Neural progenitor cell (in vitro differentiated cells): ENCODE measurements at regions not wholly inside any gene's neighbourhood (a gene's known extent, or its start where the extent isn't known, plus 50 kb on each side); places are given as distances from the start of the nearest gene placed in this dataset.

ENCODE experiments used
- DNase-seq: peaks from one replicate; pipeline ENCODE4 v3.0.0-alpha.2; 2016; ENCODE audit warnings: low spot score
- H2AFZ ChIP-seq: fragments of 200-600 bp; sonication (generic); replicated peaks from 2 replicates; pipeline ENCODE4 v1.6.1; 2016; ENCODE audit warnings: antibody characterized with exemption
- H3F3A ChIP-seq: fragments of 200-600 bp; sonication (generic); 2 replicates; pipeline ENCODE4 v1.6.1; 2016; ENCODE audit warnings: antibody characterized with exemption, low read depth
- H3K27ac ChIP-seq: fragments of 200-600 bp; sonication (generic); 2 replicates; pipeline ENCODE4 v1.5.1; 2016; ENCODE audit warnings: mild to moderate bottlenecking
- H3K27me3 ChIP-seq: fragments of 200-600 bp; sonication (generic); 2 replicates; pipeline ENCODE4 v1.6.1; 2016; ENCODE audit warnings: mild to moderate bottlenecking, moderate library complexity
- H3K36me3 ChIP-seq: fragments of 200-600 bp; sonication (generic); 2 replicates; pipeline ENCODE4 v1.5.1; 2016
- H3K4me1 ChIP-seq: fragments of 200-600 bp; sonication (generic); 2 replicates; pipeline ENCODE4 v1.6.1; 2016; ENCODE audit warnings: mixed run types
- H3K4me2 ChIP-seq: fragments of 200-600 bp; sonication (generic); 2 replicates; pipeline ENCODE4 v1.6.1; 2016
- H3K4me3 ChIP-seq: fragments of 200-600 bp; sonication (generic); 2 replicates; pipeline ENCODE4 v1.5.1; 2016
- H3K79me2 ChIP-seq: fragments of 200-600 bp; sonication (generic); 2 replicates; pipeline ENCODE4 v1.6.1; 2016; ENCODE audit warnings: low read depth
- H3K9ac ChIP-seq: fragments of 200-600 bp; sonication (generic); 2 replicates; pipeline ENCODE4 v1.6.1; 2016
- H3K9me3 ChIP-seq: fragments of 200-600 bp; sonication (generic); 2 replicates; pipeline ENCODE4 v1.5.1; 2016; ENCODE audit warnings: low read depth
- H4K20me1 ChIP-seq: fragments of 200-600 bp; sonication (generic); 2 replicates; pipeline ENCODE4 v1.6.1; 2016; ENCODE audit warnings: low read depth
- H3K27ac Mint-ChIP-seq: 3 replicates; pipeline ENCODE4 v1.8.0; 2021; ENCODE audit warnings: mixed read lengths
- H3K27me3 Mint-ChIP-seq: 2 replicates; pipeline ENCODE4 v1.8.0; 2022; ENCODE audit warnings: low read depth, mild to moderate bottlenecking, inconsistent platforms, moderate library complexity, mixed read lengths; ENCODE audit not compliant: insufficient read depth
- H3K36me3 Mint-ChIP-seq: 3 replicates; pipeline ENCODE4 v1.8.0; 2021; ENCODE audit warnings: mixed read lengths
- H3K4me1 Mint-ChIP-seq: 3 replicates; pipeline ENCODE4 v1.8.0; 2021; ENCODE audit warnings: mixed read lengths
- H3K4me3 Mint-ChIP-seq: 3 replicates; pipeline ENCODE4 v1.8.0; 2021; ENCODE audit warnings: mild to moderate bottlenecking, moderate library complexity, mixed read lengths
- H3K9me3 Mint-ChIP-seq: 3 replicates; pipeline ENCODE4 v1.8.0; 2020; ENCODE audit warnings: mixed read lengths
- EZH2 ChIP-seq: fragments of 200-600 bp; sonication (generic); IDR thresholded peaks from 2 replicates; pipeline ENCODE4 v1.6.1; 2017; ENCODE audit warnings: antibody characterized with exemption, mild to moderate bottlenecking, moderate library complexity
- EZH2phosphoT487 ChIP-seq: fragments of 200-600 bp; sonication (generic); IDR thresholded peaks from 2 replicates; pipeline ENCODE4 v1.6.1; 2017; ENCODE audit warnings: antibody characterized with exemption
- TF ChIP-seq, protein P1 (sequence below): fragments of 200-600 bp; sonication (generic); IDR thresholded peaks from 2 replicates; pipeline ENCODE4 v1.5.1; 2017; ENCODE audit warnings: antibody characterized with exemption, mild to moderate bottlenecking

DNA sequence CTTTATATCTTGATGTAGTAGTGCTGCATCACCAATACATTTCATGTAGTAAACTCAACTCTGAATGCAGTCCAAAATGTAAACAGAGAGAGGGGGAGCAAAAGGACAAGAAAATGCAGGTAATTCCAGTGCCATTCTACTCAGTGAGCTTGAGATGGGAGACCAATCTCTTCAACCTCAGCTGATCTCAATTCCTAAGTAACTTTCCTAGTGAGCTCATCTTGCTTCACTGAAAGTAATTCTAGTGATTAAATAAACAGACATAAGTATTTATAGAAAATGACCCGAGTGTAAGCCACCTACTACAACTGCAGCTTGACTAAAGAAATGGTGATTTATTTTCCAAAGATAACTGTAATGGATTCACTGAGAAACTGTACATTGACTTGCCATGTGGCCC is 424.5 kb downstream of the DMRT2 start:
- Histone ChIP-seq H3K9ac (no peak overlapping the region), H3K27ac (no peak overlapping the region), H3K4me1 (no peaks in the 10 kb centered on the region), H3K79me2 (no peaks in the 10 kb centered on the region), H3F3A (no peaks in the 10 kb centered on the region), H3K9me3 (peaks cover 37% of the 10 kb centered on the region), H3K4me2 (no peak overlapping the region), H3K36me3 (no peaks in the 10 kb centered on the region), H3K4me3 (no peak overlapping the region), H2AFZ (no peak overlapping the region), H3K27me3 (no peaks in the 10 kb centered on the region), H4K20me1 (no peaks in the 10 kb centered on the region)
- Mint-ChIP-seq H3K4me1 (no peaks in the 10 kb centered on the region), H3K9me3 (peaks cover 3% of the 10 kb centered on the region), H3K27ac (no peak overlapping the region), H3K27me3 (peaks cover 6% of the 10 kb centered on the region), H3K4me3 (no peak overlapping the region), H3K36me3 (no peaks in the 10 kb centered on the region)
- TF ChIP-seq, protein P1, sequence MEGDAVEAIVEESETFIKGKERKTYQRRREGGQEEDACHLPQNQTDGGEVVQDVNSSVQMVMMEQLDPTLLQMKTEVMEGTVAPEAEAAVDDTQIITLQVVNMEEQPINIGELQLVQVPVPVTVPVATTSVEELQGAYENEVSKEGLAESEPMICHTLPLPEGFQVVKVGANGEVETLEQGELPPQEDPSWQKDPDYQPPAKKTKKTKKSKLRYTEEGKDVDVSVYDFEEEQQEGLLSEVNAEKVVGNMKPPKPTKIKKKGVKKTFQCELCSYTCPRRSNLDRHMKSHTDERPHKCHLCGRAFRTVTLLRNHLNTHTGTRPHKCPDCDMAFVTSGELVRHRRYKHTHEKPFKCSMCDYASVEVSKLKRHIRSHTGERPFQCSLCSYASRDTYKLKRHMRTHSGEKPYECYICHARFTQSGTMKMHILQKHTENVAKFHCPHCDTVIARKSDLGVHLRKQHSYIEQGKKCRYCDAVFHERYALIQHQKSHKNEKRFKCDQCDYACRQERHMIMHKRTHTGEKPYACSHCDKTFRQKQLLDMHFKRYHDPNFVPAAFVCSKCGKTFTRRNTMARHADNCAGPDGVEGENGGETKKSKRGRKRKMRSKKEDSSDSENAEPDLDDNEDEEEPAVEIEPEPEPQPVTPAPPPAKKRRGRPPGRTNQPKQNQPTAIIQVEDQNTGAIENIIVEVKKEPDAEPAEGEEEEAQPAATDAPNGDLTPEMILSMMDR: no peak
- no peak for DNase-seq

DNA sequence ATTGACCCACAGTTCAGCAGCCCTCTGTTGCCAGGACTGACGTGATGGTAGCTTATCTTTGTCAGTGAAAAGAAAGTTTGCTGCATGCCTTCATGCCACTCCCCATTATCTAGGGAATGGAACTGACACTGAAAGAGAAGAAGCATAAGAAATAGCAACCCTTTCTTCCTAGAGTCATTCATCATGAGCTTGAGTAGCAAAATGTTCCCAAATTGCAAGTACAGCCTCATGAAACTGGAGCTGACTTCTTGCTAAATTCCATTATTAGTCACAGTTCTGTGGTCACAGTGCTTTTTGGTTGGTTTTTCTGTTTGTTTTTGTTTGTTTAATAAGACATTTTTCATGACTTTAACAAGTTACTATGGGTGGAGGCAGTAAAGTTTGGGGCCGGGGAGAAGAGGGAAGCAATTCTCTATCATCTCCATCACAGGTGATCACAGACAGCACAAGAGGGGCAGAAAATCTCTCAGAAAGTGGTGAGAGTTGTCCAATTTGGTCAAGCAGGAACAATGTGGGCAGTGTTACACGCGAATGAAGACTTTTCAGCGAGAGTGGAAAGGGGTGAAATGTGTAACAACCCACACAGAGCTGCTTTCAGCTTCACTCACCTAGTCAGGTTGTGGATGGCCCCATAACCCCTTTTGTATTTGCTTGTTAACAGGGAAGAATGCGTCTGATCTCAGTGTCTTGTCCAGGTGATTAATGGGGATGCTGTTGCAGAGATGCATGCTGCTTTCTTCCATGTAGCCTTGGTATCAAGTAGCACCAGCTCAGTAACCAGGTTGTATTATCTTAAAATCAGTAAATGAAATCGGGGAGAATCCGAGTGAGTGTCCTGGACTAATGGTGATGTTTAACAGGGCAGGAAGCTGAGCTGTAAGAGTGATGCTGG is 440.4 kb downstream of the DMRT2 start:
- no peaks in the 10 kb centered on the region for H3K27me3 ChIP-seq
- no peaks in the 10 kb centered on the region for H3K4me1 Mint-ChIP-seq
- H3F3A ChIP-seq: no peaks in the 10 kb centered on the region
- H3K36me3 Mint-ChIP-seq: no peaks in the 10 kb centered on the region
- peaks cover 10% of the 10 kb centered on the region for H3K9me3 Mint-ChIP-seq
- no peak overlapping the region for H3K9ac ChIP-seq
- no peak overlapping the region for H2AFZ ChIP-seq
- no peak overlapping the region for H3K4me3 Mint-ChIP-seq
- no peak overlapping the region for H3K27ac ChIP-seq
- H3K27me3 Mint-ChIP-seq: peaks cover 2% of the 10 kb centered on the region
- H3K4me1 ChIP-seq: no peaks in the 10 kb centered on the region
- DNase-seq: no peak
- no peaks in the 10 kb centered on the region for H3K36me3 ChIP-seq
- H3K79me2 ChIP-seq: no peaks in the 10 kb centered on the region
- no peak overlapping the region for H3K4me3 ChIP-seq
- peaks cover 27% of the 10 kb centered on the region for H3K9me3 ChIP-seq
- no peak overlapping the region for H3K4me2 ChIP-seq
- H4K20me1 ChIP-seq: no peaks in the 10 kb centered on the region
- H3K27ac Mint-ChIP-seq: no peak overlapping the region
- TF ChIP-seq EZH2 (no peak), EZH2phosphoT487 (no peak)
- TF ChIP-seq, protein P1: no peak

DNA sequence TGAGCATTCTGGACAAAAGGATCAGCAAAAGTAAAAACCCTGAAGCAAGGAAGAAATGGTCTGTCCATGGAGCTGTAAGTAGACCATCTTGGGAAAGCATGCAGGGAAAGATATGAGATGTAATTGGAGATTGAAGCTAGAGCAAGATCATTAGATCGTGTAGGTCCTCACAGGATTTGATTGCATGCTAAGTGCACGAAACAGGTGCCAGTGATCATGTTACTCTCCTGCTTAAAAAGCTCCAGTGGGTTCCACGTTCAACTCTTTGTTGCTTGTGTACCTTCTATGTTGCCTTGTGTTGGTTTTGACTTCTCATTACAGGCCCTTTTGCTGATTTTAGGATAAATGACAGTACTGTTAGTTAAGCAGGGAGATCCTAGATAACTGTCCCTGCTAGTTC is 442.0 kb downstream of the DMRT2 start:
- H3K4me1 ChIP-seq: no peaks in the 10 kb centered on the region
- no peak overlapping the region for H3K27ac Mint-ChIP-seq
- H4K20me1 ChIP-seq: no peaks in the 10 kb centered on the region
- DNase-seq: no peak
- TF ChIP-seq EZH2 (no peak), EZH2phosphoT487 (no peak)
- TF ChIP-seq, protein P1: no peak
- no peaks in the 10 kb centered on the region for H3K4me1 Mint-ChIP-seq
- no peak overlapping the region for H3K4me3 ChIP-seq
- no peak overlapping the region for H2AFZ ChIP-seq
- H3K36me3 Mint-ChIP-seq: no peaks in the 10 kb centered on the region
- H3K27ac ChIP-seq: no peak overlapping the region
- H3K9me3 Mint-ChIP-seq: peaks cover 10% of the 10 kb centered on the region
- H3K27me3 ChIP-seq: no peaks in the 10 kb centered on the region
- no peaks in the 10 kb centered on the region for H3F3A ChIP-seq
- no peak overlapping the region for H3K4me3 Mint-ChIP-seq
- no peaks in the 10 kb centered on the region for H3K36me3 ChIP-seq
- H3K9ac ChIP-seq: no peak overlapping the region
- H3K79me2 ChIP-seq: no peaks in the 10 kb centered on the region
- peaks cover 15% of the 10 kb centered on the region for H3K9me3 ChIP-seq
- H3K4me2 ChIP-seq: no peak overlapping the region
- peaks cover 2% of the 10 kb centered on the region for H3K27me3 Mint-ChIP-seq
